PFSK-1 (cell line): ENCODE measurements at regions not wholly inside any gene's neighbourhood (a gene's known extent, or its start where the extent isn't known, plus 50 kb on each side); places are given as distances from the start of the nearest gene placed in this dataset.

Experiments used
- FOXP2 ChIP-seq: optimal IDR thresholded peaks from 2 replicates; pipeline ENCODE3; 2011; ENCODE audit warnings: borderline replicate concordance, control low read depth, inconsistent platforms; ENCODE audit not compliant: insufficient read depth; ENCODE audit errors: extremely low read length, extremely low read depth
- POLR2AphosphoS5 ChIP-seq: IDR thresholded peaks from 2 replicates; pipeline ENCODE4 v1.6.1; 2012; ENCODE audit warnings: low read depth, mild to moderate bottlenecking, control low read depth, low read length, moderate library complexity
- SIN3A ChIP-seq: IDR thresholded peaks from 2 replicates; pipeline ENCODE4 v1.6.1; 2012; ENCODE audit warnings: mild to moderate bottlenecking, low read length, moderate library complexity, borderline replicate concordance; ENCODE audit not compliant: insufficient read depth
- TAF1 ChIP-seq: IDR thresholded peaks from 2 replicates; pipeline ENCODE4 v1.6.1; 2012; ENCODE audit warnings: low read length, control low read depth, borderline replicate concordance; ENCODE audit not compliant: insufficient read depth
- TF ChIP-seq, protein P1 (sequence below), 2 experiments: IDR thresholded peaks; 2 replicates each; pipeline versions ENCODE4 v1.6.1 to v1.8.0; 2011 to 2012; ENCODE audit warnings: low read depth in 2 of 2, low read length in 2 of 2, control low read depth in 1 of 2, inconsistent platforms in 1 of 2, mild to moderate bottlenecking in 1 of 2, moderate library complexity in 1 of 2; ENCODE audit not compliant: insufficient read depth in 1 of 2

- TF ChIP-seq POLR2AphosphoS5, result no peak
- TF ChIP-seq, protein P1, sequence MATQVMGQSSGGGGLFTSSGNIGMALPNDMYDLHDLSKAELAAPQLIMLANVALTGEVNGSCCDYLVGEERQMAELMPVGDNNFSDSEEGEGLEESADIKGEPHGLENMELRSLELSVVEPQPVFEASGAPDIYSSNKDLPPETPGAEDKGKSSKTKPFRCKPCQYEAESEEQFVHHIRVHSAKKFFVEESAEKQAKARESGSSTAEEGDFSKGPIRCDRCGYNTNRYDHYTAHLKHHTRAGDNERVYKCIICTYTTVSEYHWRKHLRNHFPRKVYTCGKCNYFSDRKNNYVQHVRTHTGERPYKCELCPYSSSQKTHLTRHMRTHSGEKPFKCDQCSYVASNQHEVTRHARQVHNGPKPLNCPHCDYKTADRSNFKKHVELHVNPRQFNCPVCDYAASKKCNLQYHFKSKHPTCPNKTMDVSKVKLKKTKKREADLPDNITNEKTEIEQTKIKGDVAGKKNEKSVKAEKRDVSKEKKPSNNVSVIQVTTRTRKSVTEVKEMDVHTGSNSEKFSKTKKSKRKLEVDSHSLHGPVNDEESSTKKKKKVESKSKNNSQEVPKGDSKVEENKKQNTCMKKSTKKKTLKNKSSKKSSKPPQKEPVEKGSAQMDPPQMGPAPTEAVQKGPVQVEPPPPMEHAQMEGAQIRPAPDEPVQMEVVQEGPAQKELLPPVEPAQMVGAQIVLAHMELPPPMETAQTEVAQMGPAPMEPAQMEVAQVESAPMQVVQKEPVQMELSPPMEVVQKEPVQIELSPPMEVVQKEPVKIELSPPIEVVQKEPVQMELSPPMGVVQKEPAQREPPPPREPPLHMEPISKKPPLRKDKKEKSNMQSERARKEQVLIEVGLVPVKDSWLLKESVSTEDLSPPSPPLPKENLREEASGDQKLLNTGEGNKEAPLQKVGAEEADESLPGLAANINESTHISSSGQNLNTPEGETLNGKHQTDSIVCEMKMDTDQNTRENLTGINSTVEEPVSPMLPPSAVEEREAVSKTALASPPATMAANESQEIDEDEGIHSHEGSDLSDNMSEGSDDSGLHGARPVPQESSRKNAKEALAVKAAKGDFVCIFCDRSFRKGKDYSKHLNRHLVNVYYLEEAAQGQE (IDR thresholded peaks at IDR 0.05; ENCODE audit: insufficient read depth in 1 of 2, low read depth in 2 of 2, low read length in 2 of 2), result no peak
- TF ChIP-seq SIN3A, result no peak
- TF ChIP-seq TAF1, result no peak
- TF ChIP-seq FOXP2, result no peak
These were observed 436.7 kb upstream of the LUZP2 start for GRCh38 chr11:24060125-24060524.
